GM18873 (cell line): ENCODE measurements at regions not wholly inside any gene's neighbourhood (a gene's known extent, or its start where the extent isn't known, plus 50 kb on each side); places are given as distances from the start of the nearest gene placed in this dataset.
"Not testable (repeated sequence)": the region's sequence is repeated elsewhere in the genome, so short reads cannot be mapped to it uniquely, and the experiment has no call there.

Source experiments
- ATAC-seq: cut with Tn5 transposase; IDR thresholded peaks from one replicate; pipeline ENCODE4 v1.9.1; 2021; ENCODE audit warnings: mild to moderate bottlenecking, moderate library complexity, moderate number of reproducible peaks; ENCODE audit not compliant: unreplicated experiment, low FRiP score

- no peak for ATAC-seq
These were observed 1661.9 kb upstream of the PIK3C3 start for GRCh38 chr18:40292985-40293710.

- no peak for ATAC-seq
These were observed 1671.5 kb upstream of the PIK3C3 start for GRCh38 chr18:40283560-40283959.

DNA sequence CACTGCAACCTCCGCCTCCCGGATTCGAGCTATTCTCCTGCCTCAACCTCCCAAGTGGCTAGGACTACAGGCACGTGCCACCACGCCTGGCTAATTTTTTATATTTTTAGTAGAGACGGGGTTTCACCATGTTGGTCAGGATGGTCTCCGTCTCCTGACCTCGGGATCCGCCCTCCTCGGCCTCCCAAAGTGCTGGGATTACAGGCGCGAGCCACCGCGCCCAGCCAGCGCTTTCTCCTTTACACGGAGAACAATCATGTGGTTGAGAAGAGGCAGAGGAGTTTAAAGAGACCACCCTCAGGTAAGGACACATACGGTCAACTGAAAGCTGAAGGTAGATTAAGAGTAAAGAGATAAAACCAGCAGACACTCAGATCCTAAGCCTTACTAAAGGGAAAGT, 1673.7 kb upstream of the PIK3C3 start:
- ATAC-seq = not testable (repeated sequence)

DNA sequence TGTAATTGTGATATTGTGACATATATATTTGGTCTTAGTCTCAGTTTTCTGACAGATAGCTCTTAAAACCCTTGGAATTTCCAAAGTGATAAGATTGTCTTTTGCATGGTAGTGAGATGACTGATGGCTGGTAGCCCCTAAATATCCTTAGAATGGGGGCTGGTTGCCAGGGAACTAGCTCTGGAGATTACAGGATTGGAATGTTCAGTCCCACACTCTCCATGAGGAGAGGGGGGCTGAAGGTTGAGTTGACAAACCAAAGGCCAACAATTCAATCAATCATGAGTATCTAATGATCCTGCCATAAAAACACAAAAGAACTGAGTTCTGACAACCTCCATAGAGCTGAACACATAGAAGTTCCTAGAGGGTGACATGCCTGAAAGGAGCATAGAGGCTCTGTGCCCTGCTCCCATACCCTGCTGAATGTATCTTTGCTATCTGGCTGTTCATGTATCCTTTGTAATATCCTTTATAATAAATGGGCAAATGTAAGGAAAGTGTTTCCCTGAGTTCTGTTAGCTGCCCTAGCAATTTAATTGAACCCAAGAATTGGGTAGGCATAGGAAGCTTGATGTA, 1680.3 kb upstream of the PIK3C3 start:
- ATAC-seq = no peak

GRCh38 chr18:40272630-40273231, 1682.3 kb upstream of the PIK3C3 start:
- no peak for ATAC-seq

DNA sequence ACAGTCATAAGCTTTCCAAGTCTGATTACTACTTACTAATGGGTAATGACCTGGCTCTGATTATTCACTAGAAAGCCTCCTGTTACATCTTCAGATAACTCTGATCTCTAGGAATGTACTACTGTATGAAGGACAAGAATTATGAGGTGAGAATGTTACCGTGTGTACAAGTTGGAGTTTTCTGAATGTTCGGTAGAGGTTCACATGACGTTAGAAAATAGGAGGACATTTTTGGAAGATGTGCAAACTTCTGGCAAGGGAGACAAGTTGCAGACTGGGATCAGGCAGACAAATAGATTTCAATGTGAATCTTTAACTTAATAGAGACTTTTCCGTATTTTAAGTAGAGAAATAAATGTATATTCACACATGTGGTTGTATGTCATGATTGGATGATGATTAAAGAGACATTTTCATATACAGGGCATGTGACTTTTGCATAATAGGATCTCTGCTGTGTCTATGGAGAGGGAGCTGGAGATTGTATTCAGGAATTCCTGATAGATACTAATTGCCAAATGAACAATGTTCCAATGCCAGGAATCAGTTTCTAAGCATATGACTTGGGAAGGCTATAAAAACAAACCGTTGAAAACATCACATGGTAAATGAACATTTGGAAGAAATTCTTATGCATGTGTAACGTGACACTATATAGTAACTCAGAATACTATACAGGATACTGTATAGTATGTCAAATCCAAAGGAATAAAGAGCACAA, 1695.8 kb upstream of the PIK3C3 start:
- ATAC-seq = no peak

- no peak for ATAC-seq
These were observed 1696.7 kb upstream of the PIK3C3 start for GRCh38 chr18:40258311-40258710.

- ATAC-seq = no peak
These were observed 1704.8 kb upstream of the PIK3C3 start for GRCh38 chr18:40250236-40250635.

GRCh38 chr18:40249390-40250080, 1705.5 kb upstream of the PIK3C3 start:
- ATAC-seq = no peak

- not testable (repeated sequence) for ATAC-seq
These were observed 1709.4 kb upstream of the PIK3C3 start for GRCh38 chr18:40245612-40246011.

DNA sequence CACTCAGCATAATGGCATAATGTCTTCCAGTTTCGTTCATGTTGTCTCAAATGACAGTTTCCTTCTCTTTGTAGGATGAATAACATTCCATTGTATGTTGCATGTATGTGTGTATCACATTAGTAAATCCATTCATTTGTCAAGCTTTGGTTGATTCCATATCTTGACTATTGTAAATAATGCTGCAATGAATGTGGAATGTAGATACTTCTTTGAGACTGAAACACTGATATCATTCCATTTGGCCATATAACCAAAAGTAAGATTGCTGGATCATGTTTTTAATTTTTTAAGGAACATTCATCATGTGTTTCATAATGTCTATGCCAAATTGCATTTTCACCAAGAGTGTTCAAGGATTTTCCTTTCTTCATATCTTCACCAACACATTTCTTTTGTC, 1711.4 kb upstream of the PIK3C3 start:
- ATAC-seq = no peak

- ATAC-seq = no peak
These were observed 1719.2 kb upstream of the PIK3C3 start for GRCh38 chr18:40235836-40236235.

- no peak for ATAC-seq
These were observed 1719.7 kb upstream of the PIK3C3 start for GRCh38 chr18:40235323-40235722.

- ATAC-seq = no peak
These were observed 1721.0 kb upstream of the PIK3C3 start for GRCh38 chr18:40233931-40234616.

DNA sequence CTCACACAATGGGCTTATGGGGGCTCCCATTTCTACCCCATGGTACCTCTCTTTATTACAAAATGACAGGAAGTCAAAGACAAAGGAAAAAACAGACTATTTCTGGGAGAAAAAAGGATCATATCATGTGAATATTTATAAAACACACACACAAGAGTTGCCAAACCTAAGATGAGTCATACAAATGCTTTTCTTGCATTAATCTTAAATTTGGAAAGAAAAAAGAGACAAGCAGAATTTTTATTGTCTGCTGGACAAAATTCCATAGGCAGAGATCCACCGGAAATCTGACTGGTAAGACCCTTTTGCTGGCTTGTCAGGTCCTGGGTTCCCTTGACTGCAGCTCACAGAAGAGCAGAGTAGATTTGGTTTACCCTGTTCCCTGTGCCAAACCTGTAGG, 1732.3 kb upstream of the PIK3C3 start:
- no peak for ATAC-seq

GRCh38 chr18:40216856-40217255, 1738.2 kb upstream of the PIK3C3 start:
- no peak for ATAC-seq

DNA sequence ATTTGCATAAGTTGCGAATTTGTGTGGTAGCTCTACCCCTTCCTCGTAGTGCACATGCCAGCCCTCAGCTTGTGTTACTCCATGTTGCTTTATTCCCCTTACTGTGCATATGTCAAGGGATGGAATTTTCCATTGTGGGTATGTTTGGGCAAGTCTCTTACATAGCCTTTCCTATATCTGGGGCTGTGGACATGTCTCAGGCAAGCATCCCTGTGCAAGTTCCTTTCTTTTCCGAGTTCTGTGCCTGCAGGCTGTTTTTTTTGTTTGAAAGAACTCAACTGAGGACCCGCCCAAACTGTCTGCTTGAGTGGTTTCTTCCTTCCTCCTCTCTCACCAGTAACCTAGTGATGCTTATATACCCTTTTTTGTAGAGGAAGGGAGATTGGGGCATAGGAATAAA, 1739.1 kb upstream of the PIK3C3 start:
- ATAC-seq = no peak

DNA sequence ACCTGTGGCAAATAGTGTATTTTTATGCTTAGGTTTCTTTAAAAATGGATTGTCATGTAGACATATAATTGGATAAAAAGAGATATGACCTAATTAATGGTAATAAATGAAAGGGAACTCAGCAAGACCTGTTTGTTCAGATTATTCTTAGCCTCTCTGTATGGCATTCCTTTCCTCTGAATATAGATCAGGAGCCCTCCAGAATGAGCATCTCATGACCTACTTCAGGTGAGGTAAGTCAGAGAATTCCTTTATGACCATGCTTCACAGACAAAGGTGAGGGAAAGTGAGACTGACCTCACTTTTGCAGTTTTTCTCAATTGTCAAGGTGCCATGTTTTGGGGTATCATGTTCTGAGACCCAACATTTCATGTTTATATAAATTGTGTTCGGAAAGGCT, 1744.3 kb upstream of the PIK3C3 start:
- no peak for ATAC-seq

DNA sequence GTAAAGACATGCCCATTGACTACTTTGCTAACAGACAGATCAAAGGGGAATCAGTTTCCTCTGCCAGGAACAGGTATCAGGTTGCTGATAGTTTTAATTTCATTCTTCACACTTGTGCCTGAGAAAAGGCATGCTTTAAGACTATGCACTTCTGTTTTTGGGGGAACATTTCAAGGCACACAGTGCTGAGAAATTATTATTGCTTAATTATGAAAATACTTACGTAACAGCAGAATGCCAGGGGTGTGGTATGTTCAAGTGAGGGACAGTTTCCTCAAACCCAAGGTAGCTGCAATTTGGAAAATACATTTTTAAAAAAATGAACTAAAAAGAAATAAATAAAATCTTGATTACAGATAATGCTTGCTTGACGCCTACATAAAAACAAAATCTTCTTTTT, 1746.1 kb upstream of the PIK3C3 start:
- ATAC-seq = no peak

DNA sequence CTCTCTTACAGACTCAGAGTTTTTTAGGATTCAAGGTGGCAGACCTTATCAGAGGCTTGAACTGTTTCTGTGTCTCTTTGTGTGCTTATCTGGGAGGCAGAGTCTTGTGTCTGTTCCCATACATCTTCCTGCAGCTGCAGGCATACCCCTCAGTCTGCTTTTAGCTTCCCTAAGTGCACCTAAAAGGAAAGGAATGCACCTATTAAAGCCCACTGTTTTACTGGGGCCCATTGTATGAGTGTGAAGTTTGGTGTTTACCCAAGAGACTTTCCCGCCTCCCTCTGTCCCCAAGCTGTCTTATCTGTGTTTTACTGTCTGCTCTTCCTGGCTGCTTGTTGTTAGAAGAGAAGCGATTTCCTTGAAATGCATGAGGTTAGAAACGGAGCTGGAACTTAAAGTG, 1757.3 kb upstream of the PIK3C3 start:
- ATAC-seq = no peak
